ENCODE measurements at regions not wholly inside any gene's neighbourhood (a gene's known extent, or its start where the extent isn't known, plus 50 kb on each side); places are given as distances from the start of the nearest gene placed in this dataset.
A peak's percentile ranks its signal among the peaks of the same experiment; 100 is the strongest.
"Not testable (repeated sequence)": the region's sequence is repeated elsewhere in the genome, so short reads cannot be mapped to it uniquely, and the experiment has no call there.

- peak; percentile 43 for DNase-seq (ENCODE audit: low read depth)
Measured at GRCh38 chr7:69002416-69002815, 595.9 kb upstream of the AUTS2 start.

- no peak for DNase-seq (ENCODE audit: low read depth)
Measured at GRCh38 chr7:69012149-69012548, 586.1 kb upstream of the AUTS2 start.

- DNase-seq (ENCODE audit: low read depth) = no peak
Measured at GRCh38 chr7:69017208-69017607, 581.1 kb upstream of the AUTS2 start.

- DNase-seq (ENCODE audit: low read depth) = no peak
Measured at GRCh38 chr7:69018200-69018599, 580.1 kb upstream of the AUTS2 start.

GRCh38 chr7:69019437-69019836, 578.8 kb upstream of the AUTS2 start:
- no peak for DNase-seq (ENCODE audit: low read depth)

GRCh38 chr7:69020536-69020935, 577.7 kb upstream of the AUTS2 start:
- DNase-seq (ENCODE audit: low read depth) = no peak

- no peak for DNase-seq (ENCODE audit: low read depth)
Measured at GRCh38 chr7:69025249-69025648, 573.0 kb upstream of the AUTS2 start.

GRCh38 chr7:69032848-69033247, 565.4 kb upstream of the AUTS2 start:
- DNase-seq (ENCODE audit: low read depth) = no peak

GRCh38 chr7:69035826-69036225, 562.4 kb upstream of the AUTS2 start:
- no peak for DNase-seq (ENCODE audit: low read depth)

GRCh38 chr7:69036301-69036700, 562.0 kb upstream of the AUTS2 start:
- DNase-seq (ENCODE audit: low read depth) = no peak

GRCh38 chr7:69038915-69039314, 559.4 kb upstream of the AUTS2 start:
- DNase-seq (ENCODE audit: low read depth) = no peak

- no peak for DNase-seq (ENCODE audit: low read depth)
Measured at GRCh38 chr7:69042138-69042537, 556.1 kb upstream of the AUTS2 start.

- DNase-seq (ENCODE audit: low read depth) = no peak
Measured at GRCh38 chr7:69047151-69047754, 551.0 kb upstream of the AUTS2 start.

GRCh38 chr7:69049326-69049725, 548.9 kb upstream of the AUTS2 start:
- DNase-seq (ENCODE audit: low read depth) = no peak

GRCh38 chr7:69052447-69052846, 545.8 kb upstream of the AUTS2 start:
- no peak for DNase-seq (ENCODE audit: low read depth)

- no peak for DNase-seq (ENCODE audit: low read depth)
Measured at GRCh38 chr7:69060516-69060915, 537.8 kb upstream of the AUTS2 start.

GRCh38 chr7:69062020-69062765, 536.1 kb upstream of the AUTS2 start:
- DNase-seq (ENCODE audit: low read depth) = no peak

GRCh38 chr7:69067397-69067796, 530.9 kb upstream of the AUTS2 start:
- no peak for DNase-seq (ENCODE audit: low read depth)

GRCh38 chr7:69070476-69070875, 527.8 kb upstream of the AUTS2 start:
- no peak for DNase-seq (ENCODE audit: low read depth)

GRCh38 chr7:69076566-69076965, 521.7 kb upstream of the AUTS2 start:
- no peak for DNase-seq (ENCODE audit: low read depth)

- DNase-seq (ENCODE audit: low read depth) = no peak
Measured at GRCh38 chr7:69078997-69079769, 519.1 kb upstream of the AUTS2 start.

- not testable (repeated sequence) for DNase-seq (ENCODE audit: low read depth)
Measured at GRCh38 chr7:69087281-69087680, 511.0 kb upstream of the AUTS2 start.

- no peak for DNase-seq (ENCODE audit: low read depth)
Measured at GRCh38 chr7:69088185-69088584, 510.1 kb upstream of the AUTS2 start.
